OCI-LY1 (cell line): ENCODE measurements at regions not wholly inside any gene's neighbourhood (a gene's known extent, or its start where the extent isn't known, plus 50 kb on each side); places are given as distances from the start of the nearest gene placed in this dataset.

Source experiments
- EZH2 ChIP-seq: fragments of 200-600 bp; sonication (generic), shearing (Covaris generic); IDR thresholded peaks from 2 replicates; pipeline ENCODE4 v1.8.0; 2017; ENCODE audit warnings: borderline replicate concordance, mixed run types, mild to moderate bottlenecking, antibody characterized with exemption, low read length, moderate library complexity, mixed read lengths
- TF ChIP-seq, protein P1 (sequence below): fragments of 200-600 bp; sonication (generic), shearing (Covaris generic); IDR thresholded peaks from 2 replicates; pipeline ENCODE4 v1.5.1; 2017; ENCODE audit warnings: mild to moderate bottlenecking, antibody characterized with exemption, low read length, moderate library complexity, mixed read lengths

DNA sequence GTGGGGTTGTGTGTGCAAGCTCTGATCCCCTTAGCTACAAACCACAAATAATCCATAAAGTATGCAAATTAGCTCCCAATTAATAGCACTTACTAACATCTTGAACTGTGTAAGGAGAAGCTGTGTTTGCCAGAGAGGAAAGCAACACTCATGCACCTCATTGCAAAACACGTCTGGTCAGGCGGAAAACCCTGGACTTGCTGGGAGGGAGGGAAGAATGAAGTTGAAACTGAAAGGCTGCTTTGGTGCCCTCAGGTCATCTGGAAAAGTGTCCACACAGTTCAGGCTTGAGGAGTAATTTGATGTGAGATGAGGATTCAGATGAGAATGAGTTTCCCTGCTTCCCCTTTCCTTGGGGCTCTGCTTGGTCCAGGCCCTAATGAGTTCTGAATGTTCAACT is 185.5 kb upstream of the ANKRD28 start:
- TF ChIP-seq, protein P1, sequence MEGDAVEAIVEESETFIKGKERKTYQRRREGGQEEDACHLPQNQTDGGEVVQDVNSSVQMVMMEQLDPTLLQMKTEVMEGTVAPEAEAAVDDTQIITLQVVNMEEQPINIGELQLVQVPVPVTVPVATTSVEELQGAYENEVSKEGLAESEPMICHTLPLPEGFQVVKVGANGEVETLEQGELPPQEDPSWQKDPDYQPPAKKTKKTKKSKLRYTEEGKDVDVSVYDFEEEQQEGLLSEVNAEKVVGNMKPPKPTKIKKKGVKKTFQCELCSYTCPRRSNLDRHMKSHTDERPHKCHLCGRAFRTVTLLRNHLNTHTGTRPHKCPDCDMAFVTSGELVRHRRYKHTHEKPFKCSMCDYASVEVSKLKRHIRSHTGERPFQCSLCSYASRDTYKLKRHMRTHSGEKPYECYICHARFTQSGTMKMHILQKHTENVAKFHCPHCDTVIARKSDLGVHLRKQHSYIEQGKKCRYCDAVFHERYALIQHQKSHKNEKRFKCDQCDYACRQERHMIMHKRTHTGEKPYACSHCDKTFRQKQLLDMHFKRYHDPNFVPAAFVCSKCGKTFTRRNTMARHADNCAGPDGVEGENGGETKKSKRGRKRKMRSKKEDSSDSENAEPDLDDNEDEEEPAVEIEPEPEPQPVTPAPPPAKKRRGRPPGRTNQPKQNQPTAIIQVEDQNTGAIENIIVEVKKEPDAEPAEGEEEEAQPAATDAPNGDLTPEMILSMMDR = no peak
- TF ChIP-seq EZH2 = no peak
